ENCODE measurements at regions not wholly inside any gene's neighbourhood (a gene's known extent, or its start where the extent isn't known, plus 50 kb on each side); places are given as distances from the start of the nearest gene placed in this dataset.

DNA sequence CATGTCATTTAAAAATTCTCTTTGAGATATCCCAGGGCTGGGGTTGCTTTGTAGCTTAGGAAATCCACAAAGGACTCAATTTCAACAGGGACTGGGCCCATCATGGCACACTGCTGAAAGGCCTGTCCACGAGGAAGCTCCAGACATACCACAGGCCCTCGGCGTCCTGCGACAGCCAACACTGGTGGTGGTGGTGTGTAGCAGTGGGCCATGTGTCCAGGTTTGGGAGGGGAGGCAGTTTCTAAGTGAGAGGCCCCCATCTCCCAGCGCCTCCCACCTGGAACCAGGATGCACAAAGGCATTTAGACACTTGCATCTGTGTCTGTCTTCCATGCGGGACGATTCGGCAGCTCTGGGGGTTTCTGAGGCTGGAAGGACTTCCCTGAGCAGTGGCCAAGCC, 65.2 kb upstream of the ZNF423 start:
- no peak overlapping the region for H3K4me2 ChIP-seq (ENCODE audit: low read length)
- H3K79me2 ChIP-seq (ENCODE audit: low read length), result no peaks in the 10 kb centered on the region
- H3K4me3 ChIP-seq (ENCODE audit: low read length), result no peak overlapping the region
- peaks cover 21% of the 10 kb centered on the region for H3K27me3 ChIP-seq (ENCODE audit: low read depth, low read length)
- no peak overlapping the region for H3K9ac ChIP-seq (ENCODE audit: low read length)
- H3K9me3 ChIP-seq (ENCODE audit: insufficient read depth, low read length), result no peaks in the 10 kb centered on the region
- H3K4me1 ChIP-seq (ENCODE audit: low read length), result no peaks in the 10 kb centered on the region
- no peak for TF ChIP-seq EZH2phosphoT487 (IDR thresholded peaks at IDR 0.05; ENCODE audit: low read depth)
- no peak for TF ChIP-seq CTCF (IDR thresholded peaks at IDR 0.05; ENCODE audit: low read depth, low read length)
- H4K20me1 ChIP-seq (ENCODE audit: insufficient read depth, low read length), result no peaks in the 10 kb centered on the region
- H3K36me3 ChIP-seq (replicated peaks; ENCODE audit: low read depth, low read length), result no peaks in the 10 kb centered on the region
- no peak overlapping the region for H3K27ac ChIP-seq (ENCODE audit: low read length)
- no peak overlapping the region for H2AFZ ChIP-seq (ENCODE audit: low read depth, low read length)

DNA sequence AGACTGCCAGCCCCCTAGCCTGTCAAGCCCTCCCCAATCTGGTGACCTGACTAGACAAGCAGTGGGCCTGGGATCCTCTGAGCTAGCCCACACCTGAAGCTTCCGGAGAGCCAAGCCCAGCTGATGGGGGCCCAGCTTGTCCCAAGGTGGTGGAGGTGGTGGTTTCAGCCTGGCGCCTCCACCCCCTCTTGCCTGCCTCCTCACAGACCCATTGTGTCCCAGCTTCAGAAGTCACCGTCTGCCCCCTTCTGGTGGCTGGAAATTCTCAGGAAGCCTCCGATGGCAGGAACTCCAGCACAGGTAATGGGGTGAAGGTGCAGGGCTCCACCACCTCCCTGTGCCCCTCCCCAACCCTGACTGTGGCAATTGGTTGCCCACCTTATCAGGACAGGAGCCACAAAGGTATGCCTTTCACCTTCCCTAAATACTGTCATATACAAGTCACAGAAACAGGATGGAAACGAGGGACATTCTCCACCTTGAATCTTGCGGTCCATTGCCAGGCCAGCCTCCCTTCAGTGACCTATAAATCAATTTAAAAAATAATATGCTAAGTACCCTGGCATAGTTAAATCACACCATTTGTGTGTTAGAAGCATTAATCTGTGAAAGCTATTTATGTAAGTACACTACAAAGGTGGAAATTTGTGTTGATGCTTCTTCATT, 66.0 kb upstream of the ZNF423 start:
- no peak overlapping the region for H3K4me2 ChIP-seq (ENCODE audit: low read length)
- no peaks in the 10 kb centered on the region for H3K79me2 ChIP-seq (ENCODE audit: low read length)
- H3K9me3 ChIP-seq (ENCODE audit: insufficient read depth, low read length), result no peaks in the 10 kb centered on the region
- no peaks in the 10 kb centered on the region for H3K4me1 ChIP-seq (ENCODE audit: low read length)
- peak; percentile 71 for TF ChIP-seq CTCF (IDR thresholded peaks at IDR 0.05; ENCODE audit: low read depth, low read length)
- TF ChIP-seq EZH2phosphoT487 (IDR thresholded peaks at IDR 0.05; ENCODE audit: low read depth), result no peak
- no peaks in the 10 kb centered on the region for H4K20me1 ChIP-seq (ENCODE audit: insufficient read depth, low read length)
- H2AFZ ChIP-seq (ENCODE audit: low read depth, low read length), result no peak overlapping the region
- no peak overlapping the region for H3K27ac ChIP-seq (ENCODE audit: low read length)
- H3K4me3 ChIP-seq (ENCODE audit: low read length), result no peak overlapping the region
- H3K36me3 ChIP-seq (replicated peaks; ENCODE audit: low read depth, low read length), result no peaks in the 10 kb centered on the region
- H3K27me3 ChIP-seq (ENCODE audit: low read depth, low read length), result peaks cover 25% of the 10 kb centered on the region
- no peak overlapping the region for H3K9ac ChIP-seq (ENCODE audit: low read length)

DNA sequence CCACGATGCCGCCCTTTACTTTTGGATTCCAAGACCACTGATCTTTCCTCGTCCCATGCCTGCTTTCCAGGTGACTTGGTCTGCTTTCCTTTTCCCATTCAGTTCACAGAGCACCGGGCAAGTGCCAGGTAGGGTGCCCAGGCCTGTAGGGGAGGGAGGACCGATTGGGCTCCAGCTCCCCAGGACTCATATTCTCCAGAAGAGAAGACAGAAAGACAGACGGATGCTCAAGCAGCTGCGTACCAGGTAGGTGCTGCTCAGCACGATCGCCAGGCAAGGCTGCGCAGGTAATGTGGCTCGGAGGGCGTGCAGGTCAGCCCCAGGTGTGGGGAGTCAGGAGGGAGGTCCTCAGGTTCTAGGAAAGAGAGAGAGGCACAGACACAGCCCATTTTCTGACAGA, 67.5 kb upstream of the ZNF423 start:
- Histone ChIP-seq H3K9ac (ENCODE audit: low read length) (no peak overlapping the region), H3K27me3 (ENCODE audit: low read depth, low read length) (peaks cover 31% of the 10 kb centered on the region), H4K20me1 (ENCODE audit: insufficient read depth, low read length) (no peaks in the 10 kb centered on the region), H2AFZ (ENCODE audit: low read depth, low read length) (no peak overlapping the region), H3K79me2 (ENCODE audit: low read length) (no peaks in the 10 kb centered on the region), H3K9me3 (ENCODE audit: insufficient read depth, low read length) (no peaks in the 10 kb centered on the region), H3K36me3 (replicated peaks; ENCODE audit: low read depth, low read length) (no peaks in the 10 kb centered on the region), H3K4me3 (ENCODE audit: low read length) (no peak overlapping the region; the same call in 1 of the 2 replicates), H3K4me2 (ENCODE audit: low read length) (no peak overlapping the region), H3K4me1 (ENCODE audit: low read length) (no peaks in the 10 kb centered on the region), H3K27ac (ENCODE audit: low read length) (no peak overlapping the region)
- TF ChIP-seq EZH2phosphoT487 (IDR thresholded peaks at IDR 0.05; ENCODE audit: low read depth) (no peak), CTCF (IDR thresholded peaks at IDR 0.05; ENCODE audit: low read depth, low read length) (no peak)

- H3K4me1 ChIP-seq (ENCODE audit: low read length), result no peaks in the 10 kb centered on the region
- H3K9ac ChIP-seq (ENCODE audit: low read length), result no peak overlapping the region
- H3K79me2 ChIP-seq (ENCODE audit: low read length), result no peaks in the 10 kb centered on the region
- H3K27ac ChIP-seq (ENCODE audit: low read length), result no peak overlapping the region
- H3K4me2 ChIP-seq (ENCODE audit: low read length), result 0 out of 2 replicates have a peak overlapping the region, but pooled peaks have one; percentile 12
- no peak overlapping the region; the same call in 1 of the 2 replicates for H2AFZ ChIP-seq (ENCODE audit: low read depth, low read length)
- no peaks in the 10 kb centered on the region for H4K20me1 ChIP-seq (ENCODE audit: insufficient read depth, low read length)
- TF ChIP-seq CTCF (IDR thresholded peaks at IDR 0.05; ENCODE audit: low read depth, low read length) (no peak), EZH2phosphoT487 (IDR thresholded peaks at IDR 0.05; ENCODE audit: low read depth) (no peak)
- H3K27me3 ChIP-seq (ENCODE audit: low read depth, low read length), result peaks cover 37% of the 10 kb centered on the region
- H3K4me3 ChIP-seq (ENCODE audit: low read length), result peak overlapping the region; percentile 29; the same call in 1 of the 2 replicates
- H3K9me3 ChIP-seq (ENCODE audit: insufficient read depth, low read length), result no peaks in the 10 kb centered on the region
- no peaks in the 10 kb centered on the region for H3K36me3 ChIP-seq (replicated peaks; ENCODE audit: low read depth, low read length)
These were observed 68.2 kb upstream of the ZNF423 start for GRCh38 chr16:49924078-49924477.

Measured in OCI-LY3 (cell line).